ENCODE measurements at regions not wholly inside any gene's neighbourhood (a gene's known extent, or its start where the extent isn't known, plus 50 kb on each side); places are given as distances from the start of the nearest gene placed in this dataset.

- TF ChIP-seq MYC (IDR thresholded peaks at IDR 0.05; ENCODE audit: low read depth, low read length): no peak
- no peak for TF ChIP-seq MAX (IDR thresholded peaks at IDR 0.05; ENCODE audit: low read depth, low read length)
- TF ChIP-seq POLR2A (IDR thresholded peaks at IDR 0.05; ENCODE audit: extremely low read depth, insufficient read length): no peak
- TF ChIP-seq CTCF (IDR thresholded peaks at IDR 0.05; ENCODE audit: low read depth, low read length): no peak
- no peak for DNase-seq (ENCODE audit: low read depth)
- H3K4me3 ChIP-seq (ENCODE audit: low read depth, low read length): no peak overlapping the region
These were observed 85.0 kb upstream of the SLC2A1 start for GRCh38 chr1:43043695-43044094.

GRCh38 chr1:43042773-43043457 is 84.2 kb upstream of the SLC2A1 start:
- no peak for DNase-seq (ENCODE audit: low read depth)
- no peak for TF ChIP-seq MAX (IDR thresholded peaks at IDR 0.05; ENCODE audit: low read depth, low read length)
- TF ChIP-seq MYC (IDR thresholded peaks at IDR 0.05; ENCODE audit: low read depth, low read length): no peak
- no peak for TF ChIP-seq CTCF (IDR thresholded peaks at IDR 0.05; ENCODE audit: low read depth, low read length)
- TF ChIP-seq POLR2A (IDR thresholded peaks at IDR 0.05; ENCODE audit: extremely low read depth, insufficient read length): no peak
- no peak overlapping the region for H3K4me3 ChIP-seq (ENCODE audit: low read depth, low read length)

- no peak for DNase-seq (ENCODE audit: low read depth)
- TF ChIP-seq MAX (IDR thresholded peaks at IDR 0.05; ENCODE audit: low read depth, low read length): no peak
- TF ChIP-seq CTCF (IDR thresholded peaks at IDR 0.05; ENCODE audit: low read depth, low read length): no peak
- TF ChIP-seq POLR2A (IDR thresholded peaks at IDR 0.05; ENCODE audit: extremely low read depth, insufficient read length): no peak
- TF ChIP-seq MYC (IDR thresholded peaks at IDR 0.05; ENCODE audit: low read depth, low read length): no peak
- no peak overlapping the region for H3K4me3 ChIP-seq (ENCODE audit: low read depth, low read length)
These were observed 83.5 kb upstream of the SLC2A1 start for GRCh38 chr1:43042127-43042526.

- TF ChIP-seq POLR2A (IDR thresholded peaks at IDR 0.05; ENCODE audit: extremely low read depth, insufficient read length) (no peak), MAX (IDR thresholded peaks at IDR 0.05; ENCODE audit: low read depth, low read length) (no peak), CTCF (IDR thresholded peaks at IDR 0.05; ENCODE audit: low read depth, low read length) (no peak), MYC (IDR thresholded peaks at IDR 0.05; ENCODE audit: low read depth, low read length) (no peak)
- DNase-seq (ENCODE audit: low read depth): no peak
- H3K4me3 ChIP-seq (ENCODE audit: low read depth, low read length): no peak overlapping the region
These were observed 82.9 kb upstream of the SLC2A1 start for GRCh38 chr1:43041591-43041990.

- TF ChIP-seq POLR2A (IDR thresholded peaks at IDR 0.05; ENCODE audit: extremely low read depth, insufficient read length): no peak
- no peak for TF ChIP-seq MAX (IDR thresholded peaks at IDR 0.05; ENCODE audit: low read depth, low read length)
- no peak for TF ChIP-seq CTCF (IDR thresholded peaks at IDR 0.05; ENCODE audit: low read depth, low read length)
- TF ChIP-seq MYC (IDR thresholded peaks at IDR 0.05; ENCODE audit: low read depth, low read length): no peak
These were observed 80.8 kb upstream of the SLC2A1 start for GRCh38 chr1:43039228-43040055.

More at GRCh38 chr1:43039228-43040055, 80.8 kb upstream of the SLC2A1 start:
- no peak overlapping the region for H3K4me3 ChIP-seq (ENCODE audit: low read depth, low read length)
- no peak for DNase-seq (ENCODE audit: low read depth)

Measured in NB4 (cell line).